ENCODE measurements at regions not wholly inside any gene's neighbourhood (a gene's known extent, or its start where the extent isn't known, plus 50 kb on each side); places are given as distances from the start of the nearest gene placed in this dataset.

GRCh38 chr6:1137849-1138248 is 174.0 kb upstream of the FOXQ1 start:
- Histone ChIP-seq H3K9ac (no peak overlapping the region), H3K36me3 (no peaks in the 10 kb centered on the region), H2AFZ (replicated peaks) (no peak overlapping the region), H3K27ac (no peak overlapping the region), H4K20me1 (ENCODE audit: low read depth) (no peaks in the 10 kb centered on the region), H3K4me2 (no peak overlapping the region), H3K4me3 (no peak overlapping the region), H3K4me1 (no peaks in the 10 kb centered on the region), H3K9me3 (ENCODE audit: low read depth) (no peaks in the 10 kb centered on the region), H3K79me2 (ENCODE audit: low read depth) (no peaks in the 10 kb centered on the region), H3F3A (ENCODE audit: low read depth) (no peaks in the 10 kb centered on the region), H3K27me3 (no peaks in the 10 kb centered on the region)
- TF ChIP-seq EZH2phosphoT487 (IDR thresholded peaks at IDR 0.05) (no peak), EZH2 (IDR thresholded peaks at IDR 0.05) (no peak)
- TF ChIP-seq, protein P1, sequence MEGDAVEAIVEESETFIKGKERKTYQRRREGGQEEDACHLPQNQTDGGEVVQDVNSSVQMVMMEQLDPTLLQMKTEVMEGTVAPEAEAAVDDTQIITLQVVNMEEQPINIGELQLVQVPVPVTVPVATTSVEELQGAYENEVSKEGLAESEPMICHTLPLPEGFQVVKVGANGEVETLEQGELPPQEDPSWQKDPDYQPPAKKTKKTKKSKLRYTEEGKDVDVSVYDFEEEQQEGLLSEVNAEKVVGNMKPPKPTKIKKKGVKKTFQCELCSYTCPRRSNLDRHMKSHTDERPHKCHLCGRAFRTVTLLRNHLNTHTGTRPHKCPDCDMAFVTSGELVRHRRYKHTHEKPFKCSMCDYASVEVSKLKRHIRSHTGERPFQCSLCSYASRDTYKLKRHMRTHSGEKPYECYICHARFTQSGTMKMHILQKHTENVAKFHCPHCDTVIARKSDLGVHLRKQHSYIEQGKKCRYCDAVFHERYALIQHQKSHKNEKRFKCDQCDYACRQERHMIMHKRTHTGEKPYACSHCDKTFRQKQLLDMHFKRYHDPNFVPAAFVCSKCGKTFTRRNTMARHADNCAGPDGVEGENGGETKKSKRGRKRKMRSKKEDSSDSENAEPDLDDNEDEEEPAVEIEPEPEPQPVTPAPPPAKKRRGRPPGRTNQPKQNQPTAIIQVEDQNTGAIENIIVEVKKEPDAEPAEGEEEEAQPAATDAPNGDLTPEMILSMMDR (IDR thresholded peaks at IDR 0.05), result no peak
- H3K27ac Mint-ChIP-seq, result no peak overlapping the region
- no peak for DNase-seq (ENCODE audit: low spot score)
- H3K4me1 Mint-ChIP-seq, result peaks cover 10% of the 10 kb centered on the region
- H3K27me3 Mint-ChIP-seq (ENCODE audit: insufficient read depth, low read depth), result peaks cover 13% of the 10 kb centered on the region
- H3K36me3 Mint-ChIP-seq, result no peaks in the 10 kb centered on the region
- H3K9me3 Mint-ChIP-seq, result peaks cover 17% of the 10 kb centered on the region
- H3K4me3 Mint-ChIP-seq, result no peak overlapping the region

GRCh38 chr6:1136827-1137226 is 175.1 kb upstream of the FOXQ1 start:
- Histone ChIP-seq H3K9me3 (ENCODE audit: low read depth) (no peaks in the 10 kb centered on the region), H4K20me1 (ENCODE audit: low read depth) (no peaks in the 10 kb centered on the region), H3K27ac (no peak overlapping the region), H3K27me3 (no peaks in the 10 kb centered on the region), H3K9ac (no peak overlapping the region), H3K4me2 (no peak overlapping the region), H3K36me3 (no peaks in the 10 kb centered on the region), H2AFZ (replicated peaks) (no peak overlapping the region), H3K4me3 (no peak overlapping the region), H3K79me2 (ENCODE audit: low read depth) (no peaks in the 10 kb centered on the region), H3F3A (ENCODE audit: low read depth) (no peaks in the 10 kb centered on the region), H3K4me1 (no peaks in the 10 kb centered on the region)
- TF ChIP-seq EZH2phosphoT487 (IDR thresholded peaks at IDR 0.05) (no peak), EZH2 (IDR thresholded peaks at IDR 0.05) (no peak)
- TF ChIP-seq, protein P1 (IDR thresholded peaks at IDR 0.05), result no peak
- Mint-ChIP-seq H3K4me3 (no peak overlapping the region), H3K27ac (no peak overlapping the region), H3K4me1 (peaks cover 12% of the 10 kb centered on the region), H3K36me3 (no peaks in the 10 kb centered on the region), H3K27me3 (ENCODE audit: insufficient read depth, low read depth) (peaks cover 12% of the 10 kb centered on the region), H3K9me3 (peaks cover 17% of the 10 kb centered on the region)
- no peak for DNase-seq (ENCODE audit: low spot score)

DNA sequence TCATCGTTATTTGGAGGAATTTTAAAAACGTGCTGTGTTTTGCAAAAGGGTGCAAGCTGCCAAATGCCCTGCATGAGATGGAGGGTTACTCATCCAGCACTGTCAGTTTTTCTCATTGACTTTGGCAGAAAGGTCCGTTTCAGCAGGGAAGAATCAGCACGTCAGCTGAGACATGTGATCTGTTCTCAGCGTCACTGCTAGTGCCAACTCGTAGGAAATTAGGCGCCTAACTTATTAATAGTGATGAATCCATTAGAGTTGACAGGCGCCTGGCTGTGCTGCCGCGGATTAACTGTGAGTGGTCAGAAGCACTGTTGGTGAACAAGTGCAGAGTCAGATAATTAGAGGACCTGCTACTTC is 175.5 kb upstream of the FOXQ1 start:
- no peaks in the 10 kb centered on the region for H3K36me3 Mint-ChIP-seq
- Histone ChIP-seq H3K9me3 (ENCODE audit: low read depth) (no peaks in the 10 kb centered on the region), H2AFZ (replicated peaks) (no peak overlapping the region), H3K9ac (no peak overlapping the region), H4K20me1 (ENCODE audit: low read depth) (no peaks in the 10 kb centered on the region), H3K4me3 (no peak overlapping the region), H3K36me3 (no peaks in the 10 kb centered on the region), H3K27me3 (no peaks in the 10 kb centered on the region), H3K4me1 (no peaks in the 10 kb centered on the region), H3K79me2 (ENCODE audit: low read depth) (no peaks in the 10 kb centered on the region), H3K27ac (no peak overlapping the region), H3K4me2 (no peak overlapping the region), H3F3A (ENCODE audit: low read depth) (no peaks in the 10 kb centered on the region)
- H3K27me3 Mint-ChIP-seq (ENCODE audit: insufficient read depth, low read depth), result peaks cover 12% of the 10 kb centered on the region
- no peak overlapping the region for H3K27ac Mint-ChIP-seq
- H3K4me3 Mint-ChIP-seq, result no peak overlapping the region
- TF ChIP-seq EZH2phosphoT487 (IDR thresholded peaks at IDR 0.05), result no peak
- TF ChIP-seq, protein P1 (IDR thresholded peaks at IDR 0.05), result no peak
- TF ChIP-seq EZH2 (IDR thresholded peaks at IDR 0.05), result no peak
- DNase-seq (ENCODE audit: low spot score), result no peak
- H3K9me3 Mint-ChIP-seq, result peaks cover 17% of the 10 kb centered on the region
- peaks cover 14% of the 10 kb centered on the region for H3K4me1 Mint-ChIP-seq
